ENCODE measurements at regions not wholly inside any gene's neighbourhood (a gene's known extent, or its start where the extent isn't known, plus 50 kb on each side); places are given as distances from the start of the nearest gene placed in this dataset.

DNA sequence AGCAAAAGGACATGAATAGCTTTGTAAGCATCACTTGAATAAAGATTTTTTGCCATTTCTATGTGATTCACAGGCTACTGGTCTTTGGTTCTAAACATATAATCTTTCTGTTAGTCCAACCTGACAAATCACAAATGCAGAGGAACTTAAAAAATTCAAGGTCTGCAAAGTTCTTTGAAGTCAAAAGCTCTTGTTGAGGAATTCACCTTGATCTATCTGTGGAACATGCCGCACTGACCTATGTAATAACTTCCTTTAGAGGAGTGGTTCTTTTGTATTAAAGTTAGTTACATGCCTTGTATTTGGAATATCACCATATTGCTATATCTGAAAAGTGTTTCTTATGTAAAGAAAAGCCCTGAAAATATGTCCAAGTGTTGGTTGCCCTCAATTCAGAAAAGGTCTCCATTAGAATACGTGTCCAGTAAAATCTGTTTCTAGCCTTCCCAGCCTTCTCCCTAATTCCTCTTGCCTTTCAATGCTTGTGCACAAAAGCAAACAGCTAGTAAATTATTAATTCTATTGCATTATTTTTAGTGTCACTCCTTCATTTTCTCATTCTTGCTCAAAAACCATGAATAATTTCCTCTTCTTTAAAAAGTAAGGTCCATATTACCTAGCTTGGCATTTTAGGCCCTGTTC, 1192.8 kb downstream of the FLRT2 start:
- TF ChIP-seq CTCF (IDR thresholded peaks at IDR 0.05; ENCODE audit: borderline replicate concordance, extremely low read depth, low read length, poor library complexity, severe bottlenecking) (no peak), EZH2 (IDR thresholded peaks at IDR 0.05; ENCODE audit: borderline replicate concordance, low read depth, low read length, severe bottlenecking) (no peak)
